ENCODE measurements at regions not wholly inside any gene's neighbourhood (a gene's known extent, or its start where the extent isn't known, plus 50 kb on each side); places are given as distances from the start of the nearest gene placed in this dataset.

GRCh38 chr5:93930098-93930497 is 188.7 kb upstream of the POU5F2 start:
- H4K8ac ChIP-seq (ENCODE audit: low read depth in 2 of 2, low read length in 2 of 2): no peak overlapping the region
- no peak overlapping the region for H3K9ac ChIP-seq (ENCODE audit: low read depth, low read length)
- no peak overlapping the region for H2BK120ac ChIP-seq (ENCODE audit: low read depth, low read length)
- in situ Hi-C loops (cut with MboI; ENCODE audit: low sequenced_read_pairs) (no loop called here), dilution Hi-C loops (cut with HindIII; ENCODE audit: low sequenced_read_pairs, unreplicated experiment) (no loop called here), intact Hi-C loops (cut with micrococcal nuclease) (no loop called here)
- no peak for DNase-seq
- no peak overlapping the region for H3K18ac ChIP-seq (ENCODE audit: low read depth, low read length)
- no peak overlapping the region for H2AK5ac ChIP-seq (ENCODE audit: low read depth, low read length)
- H3K4me3 ChIP-seq (ENCODE audit: insufficient read depth, low read depth, low read length): no peak overlapping the region
- no peak overlapping the region for H4K5ac ChIP-seq (ENCODE audit: low read depth, low read length)
- no peaks in the 10 kb centered on the region for H3K9me1 ChIP-seq (ENCODE audit: insufficient read depth, low read length)
- H2BK15ac ChIP-seq (ENCODE audit: low read depth, low read length): no peak overlapping the region
- H4K20me1 ChIP-seq (ENCODE audit: insufficient read depth, low read length): no peaks in the 10 kb centered on the region
- H3K23ac ChIP-seq (ENCODE audit: low read depth, low read length): no peak overlapping the region
- peaks cover 2% of the 10 kb centered on the region; the same call in 1 of the 2 replicates for H3K4me1 ChIP-seq (ENCODE audit: control insufficient read depth, insufficient read depth, low read length)
- H3K79me1 ChIP-seq (ENCODE audit: low read depth in 1 of 2, low read length in 2 of 2): no peaks in the 10 kb centered on the region; a peak in 1 of 4 replicates
- no peak overlapping the region for H4K91ac ChIP-seq (ENCODE audit: insufficient read depth, low read depth, low read length)
- H3K4ac ChIP-seq (ENCODE audit: low read depth, low read length): no peak overlapping the region
- no peak overlapping the region for H3K14ac ChIP-seq (replicated peaks; ENCODE audit: low read depth, low read length)
- no TSS peak for BruUV-seq (replicated peaks)
- H3K27me3 ChIP-seq (ENCODE audit: control insufficient read depth, insufficient read depth, low read length): no peaks in the 10 kb centered on the region
- no peak overlapping the region for H3K4me2 ChIP-seq (ENCODE audit: low read depth, low read length)
- no peak overlapping the region for H2AK9ac ChIP-seq (replicated peaks; ENCODE audit: low read depth, low read length, poor library complexity)
- ATAC-seq (ENCODE audit: low read depth): no peak
- WGBS, 2 experiments (ENCODE audit: extremely low coverage in 2 of 2, insufficient read length in 1 of 2): 87% methylated on average over 3 of the region's 4 CpGs; no CpG with 5 or more reads in 1 of the 2 experiments
- H2BK20ac ChIP-seq (ENCODE audit: low read depth, low read length): no peak overlapping the region
- H3K27ac ChIP-seq (ENCODE audit: insufficient read depth, low read length): no peak overlapping the region
- ChIA-PET CTCF (no interaction called here), POLR2A (ENCODE audit: unreplicated experiment) (no interaction called here)
- H3K56ac ChIP-seq (ENCODE audit: extremely low read depth, insufficient read depth, low read length): no peak overlapping the region
- no peak for TF ChIP-seq RCOR1 (IDR thresholded peaks at IDR 0.05; ENCODE audit: insufficient replicate concordance, low read length)
- H3K9me3 ChIP-seq (ENCODE audit: control insufficient read depth, insufficient read depth, low read length): no peaks in the 10 kb centered on the region
- no peak overlapping the region for H2BK5ac ChIP-seq (ENCODE audit: low read depth, low read length, poor library complexity, severe bottlenecking)
- H2AFZ ChIP-seq (replicated peaks; ENCODE audit: low read length, poor library complexity): no peak overlapping the region
- H3K36me3 ChIP-seq (ENCODE audit: control insufficient read depth, insufficient read depth, low read length): no peaks in the 10 kb centered on the region
